WTC11 (cell line): ENCODE measurements at regions not wholly inside any gene's neighbourhood (a gene's known extent, or its start where the extent isn't known, plus 50 kb on each side); places are given as distances from the start of the nearest gene placed in this dataset.
"Not testable (repeated sequence)": the region's sequence is repeated elsewhere in the genome, so short reads cannot be mapped to it uniquely, and the experiment has no call there.

ENCODE experiments used
- ATAC-seq: fragments of 200-7000 bp; cut with Tn5 transposase; 2 replicates; pipeline ENCODE4 v1.10.0; 2021; ENCODE audit warnings: mild to moderate bottlenecking, moderate library complexity
- CTCF ChIA-PET: fragments of 300-600 bp; sonication (Branson Sonifier 250); formaldehyde crosslinking; loops from one replicate; lab custom pipeline; 2021; ENCODE audit warnings: antibody characterized with exemption; lab: Charles Lee
- POLR2A ChIA-PET: fragments of 350-600 bp; sonication (Branson Sonifier 250); formaldehyde crosslinking; loops from one replicate; lab custom pipeline; 2021; ENCODE audit warnings: antibody characterized with exemption; lab: Charles Lee
- DNase-seq: peaks from one replicate; pipeline ENCODE4 v3.0.0; 2021; ENCODE audit warnings: low spot score
- H3K27ac Mint-ChIP-seq: 2 replicates; pipeline ENCODE4 v1.8.0; 2021; ENCODE audit warnings: mixed read lengths
- H3K27me3 Mint-ChIP-seq: 2 replicates; pipeline ENCODE4 v1.8.0; 2021; ENCODE audit warnings: low read depth, mild to moderate bottlenecking, moderate library complexity, mixed read lengths
- H3K36me3 Mint-ChIP-seq: 2 replicates; pipeline ENCODE4 v1.8.0; 2021; ENCODE audit warnings: mixed read lengths
- H3K4me1 Mint-ChIP-seq: 2 replicates; pipeline ENCODE4 v1.8.0; 2022; ENCODE audit warnings: mixed read lengths
- H3K4me3 Mint-ChIP-seq: 2 replicates; pipeline ENCODE4 v1.8.0; 2021; ENCODE audit warnings: mild to moderate bottlenecking, moderate library complexity, mixed read lengths
- H3K9me3 Mint-ChIP-seq: 2 replicates; pipeline ENCODE4 v1.8.0; 2021; ENCODE audit warnings: mixed read lengths
- ATF1 ChIP-seq: sonication (generic); formaldehyde crosslinking; IDR thresholded peaks from 2 replicates; pipeline ENCODE4 v1.8.1; 2023; ENCODE audit warnings: mild to moderate bottlenecking, moderate library complexity, missing genetic modification reagents
- CDX4 ChIP-seq: fragments of 250-450 bp; sonication (Bioruptor Pico); IDR thresholded peaks from 2 replicates; pipeline ENCODE4 v1.9.0; 2021; ENCODE audit warnings: moderate library complexity, mild to moderate bottlenecking, inconsistent platforms, borderline replicate concordance
- CREB1 ChIP-seq: sonication (generic); formaldehyde crosslinking; IDR thresholded peaks from 2 replicates; pipeline ENCODE4 v1.8.0; 2023; ENCODE audit warnings: mild to moderate bottlenecking, missing genetic modification reagents
- ELF4 ChIP-seq: sonication (generic); formaldehyde crosslinking; IDR thresholded peaks from 2 replicates; pipeline ENCODE4 v1.8.1; 2022; ENCODE audit warnings: low read depth, mild to moderate bottlenecking, moderate library complexity, missing genetic modification reagents
- FOXJ3 ChIP-seq: sonication (generic); formaldehyde crosslinking; IDR thresholded peaks from 2 replicates; pipeline ENCODE4 v1.9.0; 2021; ENCODE audit warnings: missing genetic modification reagents, mild to moderate bottlenecking, borderline replicate concordance
- JAZF1 ChIP-seq: fragments of 250-450 bp; sonication (Bioruptor Pico); IDR thresholded peaks from 2 replicates; pipeline ENCODE4 v1.9.0; 2021; ENCODE audit warnings: moderate library complexity, mild to moderate bottlenecking, inconsistent platforms
- KAT7 ChIP-seq: sonication (generic); formaldehyde crosslinking; IDR thresholded peaks from 2 replicates; pipeline ENCODE4 v1.8.1; 2023; ENCODE audit warnings: missing genetic modification reagents, mild to moderate bottlenecking, borderline replicate concordance
- MXD4 ChIP-seq: fragments of 250-450 bp; sonication (Bioruptor Pico); IDR thresholded peaks from 2 replicates; pipeline ENCODE4 v1.8.0; 2021; ENCODE audit warnings: mild to moderate bottlenecking, moderate library complexity, borderline replicate concordance
- MYBL2 ChIP-seq: sonication (generic); formaldehyde crosslinking; IDR thresholded peaks from 2 replicates; pipeline ENCODE4 v1.8.1; 2023; ENCODE audit warnings: mild to moderate bottlenecking, moderate library complexity, missing genetic modification reagents
- PRRX2 ChIP-seq: fragments of 250-450 bp; sonication (Bioruptor Pico); IDR thresholded peaks from 2 replicates; pipeline ENCODE4 v1.8.0; 2021; ENCODE audit warnings: mild to moderate bottlenecking
- ZNF219 ChIP-seq: sonication (generic); formaldehyde crosslinking; IDR thresholded peaks from 2 replicates; pipeline ENCODE4 v1.8.0; 2023; ENCODE audit warnings: missing genetic modification reagents, mild to moderate bottlenecking, borderline replicate concordance
- ZNF232 ChIP-seq: sonication (generic); formaldehyde crosslinking; IDR thresholded peaks from 2 replicates; pipeline ENCODE4 v1.8.0; 2022; ENCODE audit warnings: mild to moderate bottlenecking, missing genetic modification reagents
- TF ChIP-seq, protein P1 (sequence below): sonication (generic); formaldehyde crosslinking; IDR thresholded peaks from 2 replicates; pipeline ENCODE4 v1.8.1; 2022; ENCODE audit warnings: mild to moderate bottlenecking, moderate library complexity, missing genetic modification reagents
- TF ChIP-seq, protein P2 (sequence below): sonication (generic); formaldehyde crosslinking; IDR thresholded peaks from 2 replicates; pipeline ENCODE4 v1.8.0; 2022; ENCODE audit warnings: mild to moderate bottlenecking, missing genetic modification reagents
- TF ChIP-seq, protein P3 (sequence below): sonication (generic); formaldehyde crosslinking; IDR thresholded peaks from 2 replicates; pipeline ENCODE4 v1.8.1; 2022; ENCODE audit warnings: low read depth, mild to moderate bottlenecking, moderate library complexity, missing genetic modification reagents, borderline replicate concordance
- TF ChIP-seq, protein P4 (sequence below): sonication (generic); formaldehyde crosslinking; IDR thresholded peaks from 2 replicates; pipeline ENCODE4 v1.8.1; 2023; ENCODE audit warnings: mild to moderate bottlenecking, missing genetic modification reagents

DNA sequence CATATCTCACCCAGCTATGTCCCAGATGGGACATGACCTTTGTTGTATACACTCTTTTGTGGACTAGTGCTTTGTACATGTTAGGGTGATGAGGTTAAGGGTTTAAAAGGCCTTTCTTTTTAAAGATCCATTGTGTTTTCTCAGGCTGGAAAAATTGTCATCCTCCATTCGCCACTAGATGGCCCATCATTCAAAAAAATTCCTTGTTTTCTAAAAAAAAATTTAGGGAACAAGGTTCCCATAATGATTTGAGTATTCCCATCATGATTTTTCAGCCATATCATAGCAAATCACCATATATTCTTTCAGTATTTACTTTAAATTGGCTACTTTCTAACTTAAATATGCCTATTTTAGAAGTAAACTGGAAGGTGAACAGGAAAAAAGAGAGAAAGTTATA is 91.9 kb upstream of the TMEM164 start:
- Mint-ChIP-seq H3K27ac (no peak overlapping the region), H3K27me3 (no peaks in the 10 kb centered on the region; the same call in 1 of the 2 replicates), H3K4me1 (no peaks in the 10 kb centered on the region)
- no peak for DNase-seq
- TF ChIP-seq PRRX2 (CRISPR knock-in tag) (no peak), CREB1 (no peak), CDX4 (CRISPR knock-in tag) (no peak), ZNF232 (CRISPR knock-in tag) (no peak), JAZF1 (CRISPR knock-in tag) (no peak), MYBL2 (CRISPR knock-in tag) (no peak), ZNF219 (no peak), FOXJ3 (no peak), MXD4 (CRISPR knock-in tag) (no peak), ATF1 (CRISPR knock-in tag) (no peak), ELF4 (CRISPR knock-in tag) (no peak), KAT7 (CRISPR knock-in tag) (no peak)
- TF ChIP-seq, protein P1, sequence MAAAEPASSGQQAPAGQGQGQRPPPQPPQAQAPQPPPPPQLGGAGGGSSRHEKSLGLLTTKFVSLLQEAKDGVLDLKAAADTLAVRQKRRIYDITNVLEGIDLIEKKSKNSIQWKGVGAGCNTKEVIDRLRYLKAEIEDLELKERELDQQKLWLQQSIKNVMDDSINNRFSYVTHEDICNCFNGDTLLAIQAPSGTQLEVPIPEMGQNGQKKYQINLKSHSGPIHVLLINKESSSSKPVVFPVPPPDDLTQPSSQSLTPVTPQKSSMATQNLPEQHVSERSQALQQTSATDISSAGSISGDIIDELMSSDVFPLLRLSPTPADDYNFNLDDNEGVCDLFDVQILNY (CRISPR knock-in tag): no peak
- TF ChIP-seq, protein P2, sequence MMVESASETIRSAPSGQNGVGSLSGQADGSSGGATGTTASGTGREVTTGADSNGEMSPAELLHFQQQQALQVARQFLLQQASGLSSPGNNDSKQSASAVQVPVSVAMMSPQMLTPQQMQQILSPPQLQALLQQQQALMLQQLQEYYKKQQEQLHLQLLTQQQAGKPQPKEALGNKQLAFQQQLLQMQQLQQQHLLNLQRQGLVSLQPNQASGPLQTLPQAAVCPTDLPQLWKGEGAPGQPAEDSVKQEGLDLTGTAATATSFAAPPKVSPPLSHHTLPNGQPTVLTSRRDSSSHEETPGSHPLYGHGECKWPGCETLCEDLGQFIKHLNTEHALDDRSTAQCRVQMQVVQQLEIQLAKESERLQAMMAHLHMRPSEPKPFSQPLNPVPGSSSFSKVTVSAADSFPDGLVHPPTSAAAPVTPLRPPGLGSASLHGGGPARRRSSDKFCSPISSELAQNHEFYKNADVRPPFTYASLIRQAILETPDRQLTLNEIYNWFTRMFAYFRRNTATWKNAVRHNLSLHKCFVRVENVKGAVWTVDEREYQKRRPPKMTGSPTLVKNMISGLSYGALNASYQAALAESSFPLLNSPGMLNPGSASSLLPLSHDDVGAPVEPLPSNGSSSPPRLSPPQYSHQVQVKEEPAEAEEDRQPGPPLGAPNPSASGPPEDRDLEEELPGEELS (CRISPR knock-in tag): no peak
- TF ChIP-seq, protein P3, sequence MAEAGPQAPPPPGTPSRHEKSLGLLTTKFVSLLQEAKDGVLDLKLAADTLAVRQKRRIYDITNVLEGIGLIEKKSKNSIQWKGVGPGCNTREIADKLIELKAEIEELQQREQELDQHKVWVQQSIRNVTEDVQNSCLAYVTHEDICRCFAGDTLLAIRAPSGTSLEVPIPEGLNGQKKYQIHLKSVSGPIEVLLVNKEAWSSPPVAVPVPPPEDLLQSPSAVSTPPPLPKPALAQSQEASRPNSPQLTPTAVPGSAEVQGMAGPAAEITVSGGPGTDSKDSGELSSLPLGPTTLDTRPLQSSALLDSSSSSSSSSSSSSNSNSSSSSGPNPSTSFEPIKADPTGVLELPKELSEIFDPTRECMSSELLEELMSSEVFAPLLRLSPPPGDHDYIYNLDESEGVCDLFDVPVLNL: no peak
- TF ChIP-seq, protein P4, sequence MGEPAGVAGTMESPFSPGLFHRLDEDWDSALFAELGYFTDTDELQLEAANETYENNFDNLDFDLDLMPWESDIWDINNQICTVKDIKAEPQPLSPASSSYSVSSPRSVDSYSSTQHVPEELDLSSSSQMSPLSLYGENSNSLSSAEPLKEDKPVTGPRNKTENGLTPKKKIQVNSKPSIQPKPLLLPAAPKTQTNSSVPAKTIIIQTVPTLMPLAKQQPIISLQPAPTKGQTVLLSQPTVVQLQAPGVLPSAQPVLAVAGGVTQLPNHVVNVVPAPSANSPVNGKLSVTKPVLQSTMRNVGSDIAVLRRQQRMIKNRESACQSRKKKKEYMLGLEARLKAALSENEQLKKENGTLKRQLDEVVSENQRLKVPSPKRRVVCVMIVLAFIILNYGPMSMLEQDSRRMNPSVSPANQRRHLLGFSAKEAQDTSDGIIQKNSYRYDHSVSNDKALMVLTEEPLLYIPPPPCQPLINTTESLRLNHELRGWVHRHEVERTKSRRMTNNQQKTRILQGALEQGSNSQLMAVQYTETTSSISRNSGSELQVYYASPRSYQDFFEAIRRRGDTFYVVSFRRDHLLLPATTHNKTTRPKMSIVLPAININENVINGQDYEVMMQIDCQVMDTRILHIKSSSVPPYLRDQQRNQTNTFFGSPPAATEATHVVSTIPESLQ: no peak
- TF ChIP-seq, all 79 proteins: peak for 0
- ChIA-PET POLR2A (no interaction called here), CTCF (interaction anchor here (0.8 to 1.0 kb wide), 4 partner anchors 20 to 257 kb away, joined by 3 to 4 read pairs (median 3); no protein-coding TSS in a partner anchor)
- Mint-ChIP-seq H3K9me3 (no peaks in the 10 kb centered on the region), H3K4me3 (no peak overlapping the region), H3K36me3 (no peaks in the 10 kb centered on the region)
- ATAC-seq: no peak

DNA sequence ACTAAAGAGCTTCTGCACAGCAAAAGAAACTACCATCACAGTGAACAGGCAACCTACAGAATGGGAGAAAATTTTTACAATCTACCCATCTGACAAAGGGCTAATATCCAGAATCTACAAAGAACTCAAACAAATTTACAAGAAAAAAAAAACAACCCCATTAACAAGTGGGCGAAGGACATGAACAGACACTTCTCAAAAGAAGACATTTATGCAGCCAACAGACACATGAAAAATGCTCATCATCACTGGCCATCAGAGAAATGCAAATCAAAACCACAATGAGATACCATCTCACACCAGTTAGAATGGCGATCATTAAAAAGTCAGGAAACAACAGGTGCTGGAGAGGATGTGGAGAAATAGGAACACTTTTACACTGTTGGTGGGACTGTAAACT is 89.9 kb upstream of the TMEM164 start:
- H3K4me1 Mint-ChIP-seq, H3K27me3 Mint-ChIP-seq, ATAC-seq, H3K9me3 Mint-ChIP-seq, POLR2A ChIA-PET, H3K36me3 Mint-ChIP-seq, CTCF ChIA-PET, H3K27ac Mint-ChIP-seq, DNase-seq, H3K4me3 Mint-ChIP-seq: not testable (repeated sequence)
